Suprapubic skin (tissue), 4 donors: ENCODE measurements at regions not wholly inside any gene's neighbourhood (a gene's known extent, or its start where the extent isn't known, plus 50 kb on each side); places are given as distances from the start of the nearest gene placed in this dataset.

Source experiments
- EP300 ChIP-seq: sonication (generic); formaldehyde crosslinking; IDR thresholded peaks from one replicate; pipeline ENCODE4 v1.6.1; 2017; ENCODE audit warnings: antibody characterized with exemption
- POLR2A ChIP-seq, 2 donors: fragments of 450-650 bp; IDR thresholded peaks; one replicate each; pipeline ENCODE4 v1.6.1; 2017; ENCODE audit warnings: antibody characterized with exemption in 2 of 2, mild to moderate bottlenecking in 2 of 2, moderate library complexity in 2 of 2
- POLR2AphosphoS5 ChIP-seq, 3 donors: sonication (generic); formaldehyde crosslinking; IDR thresholded peaks; one replicate each; pipeline ENCODE4 v1.6.1; 2017; ENCODE audit warnings: antibody characterized with exemption in 3 of 3
- TF ChIP-seq, protein P1 (sequence below), 2 donors: fragments of 200-600 bp in 1 of 2; fragments of 450-650 bp in 1 of 2; sonication (generic) in 1 of 2; IDR thresholded peaks; one replicate each; pipeline ENCODE4 v1.5.1; 2016 to 2019; ENCODE audit warnings: antibody characterized with exemption in 2 of 2, mild to moderate bottlenecking in 1 of 2, moderate library complexity in 1 of 2

DNA sequence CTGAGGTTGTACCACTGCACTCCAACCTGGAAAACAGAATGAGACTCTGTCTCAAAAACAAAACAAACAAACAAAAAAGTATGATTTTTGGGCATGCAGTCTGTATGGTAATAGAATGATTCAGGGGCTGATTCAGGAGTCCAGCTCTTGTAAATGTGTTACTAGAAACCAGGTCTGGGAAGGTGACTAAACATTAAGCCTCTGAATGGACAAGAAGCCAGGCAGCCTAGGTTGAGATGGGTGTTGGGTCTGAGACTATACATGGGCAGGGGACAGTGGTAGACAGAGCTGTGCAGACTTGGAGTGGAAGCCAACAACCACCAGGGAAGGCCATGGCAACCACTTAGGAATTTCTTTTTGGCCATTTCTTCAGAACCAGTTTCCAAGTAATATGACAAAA, 64.9 kb upstream of the TLE1 start:
- TF ChIP-seq, protein P1, sequence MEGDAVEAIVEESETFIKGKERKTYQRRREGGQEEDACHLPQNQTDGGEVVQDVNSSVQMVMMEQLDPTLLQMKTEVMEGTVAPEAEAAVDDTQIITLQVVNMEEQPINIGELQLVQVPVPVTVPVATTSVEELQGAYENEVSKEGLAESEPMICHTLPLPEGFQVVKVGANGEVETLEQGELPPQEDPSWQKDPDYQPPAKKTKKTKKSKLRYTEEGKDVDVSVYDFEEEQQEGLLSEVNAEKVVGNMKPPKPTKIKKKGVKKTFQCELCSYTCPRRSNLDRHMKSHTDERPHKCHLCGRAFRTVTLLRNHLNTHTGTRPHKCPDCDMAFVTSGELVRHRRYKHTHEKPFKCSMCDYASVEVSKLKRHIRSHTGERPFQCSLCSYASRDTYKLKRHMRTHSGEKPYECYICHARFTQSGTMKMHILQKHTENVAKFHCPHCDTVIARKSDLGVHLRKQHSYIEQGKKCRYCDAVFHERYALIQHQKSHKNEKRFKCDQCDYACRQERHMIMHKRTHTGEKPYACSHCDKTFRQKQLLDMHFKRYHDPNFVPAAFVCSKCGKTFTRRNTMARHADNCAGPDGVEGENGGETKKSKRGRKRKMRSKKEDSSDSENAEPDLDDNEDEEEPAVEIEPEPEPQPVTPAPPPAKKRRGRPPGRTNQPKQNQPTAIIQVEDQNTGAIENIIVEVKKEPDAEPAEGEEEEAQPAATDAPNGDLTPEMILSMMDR (IDR thresholded peaks at IDR 0.05): no peak
- TF ChIP-seq POLR2AphosphoS5 (IDR thresholded peaks at IDR 0.05) (no peak), POLR2A (IDR thresholded peaks at IDR 0.05) (no peak), EP300 (no peak)
